HEK293T (cell line): ENCODE measurements at regions not wholly inside any gene's neighbourhood (a gene's known extent, or its start where the extent isn't known, plus 50 kb on each side); places are given as distances from the start of the nearest gene placed in this dataset.

ENCODE experiments used
- ARNT ChIP-seq: fragments of 450-650 bp; IDR thresholded peaks from 2 replicates; pipeline ENCODE4 v1.6.1; 2017; ENCODE audit warnings: mild to moderate bottlenecking
- BHLHE40 ChIP-seq: fragments of 450-650 bp; IDR thresholded peaks from 2 replicates; pipeline ENCODE4 v1.6.1; 2016; ENCODE audit warnings: mild to moderate bottlenecking, moderate library complexity, borderline replicate concordance
- CTBP1 ChIP-seq: fragments of 450-650 bp; IDR thresholded peaks from 2 replicates; pipeline ENCODE4 v1.6.1; 2016; ENCODE audit warnings: borderline replicate concordance
- FOXK2 ChIP-seq: fragments of 450-650 bp; IDR thresholded peaks from 2 replicates; pipeline ENCODE4 v1.6.1; 2016; ENCODE audit warnings: mild to moderate bottlenecking
- FOXM1 ChIP-seq: fragments of 450-650 bp; IDR thresholded peaks from 2 replicates; pipeline ENCODE4 v1.6.1; 2017; ENCODE audit warnings: mild to moderate bottlenecking, borderline replicate concordance
- NFRKB ChIP-seq: fragments of 450-650 bp; IDR thresholded peaks from 2 replicates; pipeline ENCODE4 v1.6.1; 2016; ENCODE audit warnings: mild to moderate bottlenecking, moderate library complexity
- PKNOX1 ChIP-seq: fragments of 450-650 bp; IDR thresholded peaks from 2 replicates; pipeline ENCODE4 v1.6.1; 2016
- SUZ12 ChIP-seq: fragments of 450-650 bp; IDR thresholded peaks from 2 replicates; pipeline ENCODE4 v1.6.1; 2016; ENCODE audit warnings: mild to moderate bottlenecking
- TARDBP ChIP-seq: fragments of 450-650 bp; IDR thresholded peaks from 2 replicates; pipeline ENCODE4 v1.6.1; 2016
- ZNF384 ChIP-seq: fragments of 450-650 bp; IDR thresholded peaks from 2 replicates; pipeline ENCODE4 v1.6.1; 2016

GRCh38 chr4:189131118-189131517 is 809.6 kb upstream of the FRG1 start:
- no peak for TF ChIP-seq PKNOX1
- TF ChIP-seq ARNT, result no peak
- no peak for TF ChIP-seq FOXM1
- no peak for TF ChIP-seq ZNF384
- no peak for TF ChIP-seq BHLHE40
- no peak for TF ChIP-seq CTBP1
- no peak for TF ChIP-seq NFRKB
- TF ChIP-seq SUZ12, result no peak
- TF ChIP-seq TARDBP, result no peak
- TF ChIP-seq FOXK2, result no peak
